SK-N-SH (cell line): ENCODE measurements at regions not wholly inside any gene's neighbourhood (a gene's known extent, or its start where the extent isn't known, plus 50 kb on each side); places are given as distances from the start of the nearest gene placed in this dataset.

Source experiments
- CTCF ChIA-PET: fragments of 300-600, 350-600 bp; formaldehyde crosslinking; extraction: SDS; loops from one replicate; lab custom pipeline; 2021; lab: Yijun Ruan, JAX
- POLR2A ChIA-PET: fragments of 350-600 bp; sonication (Branson Sonifier 250); formaldehyde crosslinking; extraction: SDS; loops from one replicate; lab custom pipeline; 2020; ENCODE audit warnings: antibody characterized with exemption, inconsistent platforms; lab: Yijun Ruan, JAX
- DNase-seq: peaks from one replicate; pipeline ENCODE4 v3.0.0; 2012
- H2AFZ ChIP-seq: fragments of 200-600 bp; sonication (generic); 2 replicates; pipeline ENCODE4 v1.8.1; 2016; ENCODE audit warnings: antibody characterized with exemption, mild to moderate bottlenecking, low read depth
- H3F3A ChIP-seq: fragments of 200-600 bp; sonication (generic); replicated peaks from 2 replicates; pipeline ENCODE3; 2016; ENCODE audit warnings: antibody characterized with exemption, mild to moderate bottlenecking; ENCODE audit not compliant: insufficient read depth
- H3K27ac ChIP-seq, 2 experiments: fragments of 200-500 bp in 1 of 2; fragments of 200-600 bp in 1 of 2; sonication (Bioruptor generic) in 1 of 2; sonication (generic), shearing (Covaris generic) in 1 of 2; 2 replicates each; pipeline versions ENCODE4 v1.5.1 to v1.6.1; 2014 to 2016; ENCODE audit warnings: low read depth in 2 of 2, inconsistent platforms in 1 of 2, low read length in 1 of 2, mild to moderate bottlenecking in 1 of 2, mixed read lengths in 1 of 2
- H3K27me3 ChIP-seq: fragments of 200-600 bp; sonication (generic), shearing (Covaris generic); 2 replicates; pipeline ENCODE4 v1.6.1; 2016; ENCODE audit warnings: mixed run types; ENCODE audit not compliant: insufficient read depth
- H3K36me3 ChIP-seq, 2 experiments: fragments of 200-500 bp in 1 of 2; fragments of 200-600 bp in 1 of 2; sonication (Bioruptor generic) in 1 of 2; sonication (generic) in 1 of 2; replicated peaks in 1 of 2; 2 replicates each; pipeline versions ENCODE3 to v1.5.1; 2014 to 2016; ENCODE audit warnings: low read length in 1 of 2, mild to moderate bottlenecking in 1 of 2; ENCODE audit not compliant: insufficient read depth in 2 of 2, control insufficient read depth in 1 of 2
- H3K4me1 ChIP-seq, 2 experiments: fragments of 200-500 bp in 1 of 2; fragments of 200-600 bp in 1 of 2; sonication (Bioruptor generic) in 1 of 2; sonication (generic), shearing (Covaris generic) in 1 of 2; 2 replicates each; pipeline versions ENCODE4 v1.5.1 to v1.6.1; 2014 to 2016; ENCODE audit warnings: low read depth in 1 of 2, low read length in 1 of 2, mixed run types in 1 of 2; ENCODE audit not compliant: insufficient read depth in 2 of 2, control insufficient read depth in 1 of 2
- H3K4me2 ChIP-seq: fragments of 200-600 bp; sonication (generic), shearing (Covaris generic); 2 replicates; pipeline ENCODE4 v1.6.1; 2017; ENCODE audit warnings: mixed run types
- H3K4me3 ChIP-seq, 2 experiments: fragments of 200-500 bp in 1 of 2; fragments of 200-600 bp in 1 of 2; sonication (Bioruptor generic) in 1 of 2; sonication (generic), shearing (Covaris generic) in 1 of 2; 2 replicates each; pipeline versions ENCODE4 v1.5.1 to v1.8.1; 2014 to 2016; ENCODE audit warnings: low read depth in 2 of 2, inconsistent platforms in 1 of 2, low read length in 1 of 2, mild to moderate bottlenecking in 1 of 2, mixed read lengths in 1 of 2, moderate library complexity in 1 of 2
- H3K79me2 ChIP-seq: fragments of 200-600 bp; sonication (generic); 2 replicates; pipeline ENCODE4 v1.8.1; 2017; ENCODE audit warnings: mild to moderate bottlenecking; ENCODE audit not compliant: insufficient read depth
- H3K9ac ChIP-seq: fragments of 200-600 bp; sonication (generic); 2 replicates; pipeline ENCODE4 v1.6.1; 2017; ENCODE audit warnings: mixed run types
- H3K9me2 ChIP-seq: fragments of 200-600 bp; sonication (generic); 2 replicates; pipeline ENCODE4 v1.6.1; 2017; ENCODE audit warnings: mixed run types
- H3K9me3 ChIP-seq: fragments of 200-600 bp; sonication (generic); 2 replicates; pipeline ENCODE4 v1.6.1; 2017; ENCODE audit warnings: mixed run types, mild to moderate bottlenecking, moderate library complexity
- H4K20me1 ChIP-seq: fragments of 200-600 bp; sonication (generic); 2 replicates; pipeline ENCODE4 v1.6.1; 2017; ENCODE audit warnings: mild to moderate bottlenecking, mixed run types; ENCODE audit not compliant: insufficient read depth
- FOSL2 ChIP-seq: IDR thresholded peaks from 2 replicates; pipeline ENCODE4 v1.4.0; 2012; ENCODE audit warnings: low read depth, mild to moderate bottlenecking, moderate library complexity, borderline replicate concordance
- FOXJ3 ChIP-seq: sonication (generic); formaldehyde crosslinking; IDR thresholded peaks from 2 replicates; pipeline ENCODE4 v1.5.1; 2020; ENCODE audit warnings: mild to moderate bottlenecking, missing genetic modification reagents
- GABPA ChIP-seq: IDR thresholded peaks from 2 replicates; pipeline ENCODE4 v1.4.0; 2012; ENCODE audit warnings: low read depth, mild to moderate bottlenecking
- MEF2A ChIP-seq: IDR thresholded peaks from 2 replicates; pipeline ENCODE4 v1.4.0; 2012; ENCODE audit warnings: low read depth, borderline replicate concordance
- MXI1 ChIP-seq: IDR thresholded peaks from 2 replicates; pipeline ENCODE4 v1.6.1; 2012; ENCODE audit warnings: mild to moderate bottlenecking, low read depth, low read length, improper control_type of control experiment
- RAD21 ChIP-seq: IDR thresholded peaks from 2 replicates; pipeline ENCODE4 v1.6.1; 2012; ENCODE audit warnings: mild to moderate bottlenecking, low read length
- RCOR1 ChIP-seq: fragments of 150-350 bp; IDR thresholded peaks from 2 replicates; pipeline ENCODE4 v1.6.1; 2017; ENCODE audit warnings: antibody characterized with exemption, low read length
- SMC3 ChIP-seq: IDR thresholded peaks from 2 replicates; pipeline ENCODE4 v1.6.1; 2012; ENCODE audit warnings: low read depth, low read length, improper control_type of control experiment
- TCF12 ChIP-seq: IDR thresholded peaks from 2 replicates; pipeline ENCODE4 v1.4.0; 2012
- YY1 ChIP-seq: IDR thresholded peaks from 2 replicates; pipeline ENCODE4 v1.4.0; 2012; ENCODE audit warnings: low read depth, mild to moderate bottlenecking
- WGBS: methylation state at CpG from one replicate; pipeline ENCODE4 v1.1.6; 2017; ENCODE audit warnings: low lambda C conversion rate; 5-methylcytosine and 5-hydroxymethylcytosine counted together
- TF ChIP-seq, protein P1 (sequence below): fragments of 150-350 bp; IDR thresholded peaks from 2 replicates; pipeline ENCODE4 v1.6.1; 2017; ENCODE audit warnings: antibody characterized with exemption, low read length, low read depth, borderline replicate concordance
- TF ChIP-seq, protein P2 (sequence below): fragments of 150-350 bp; IDR thresholded peaks from 2 replicates; pipeline ENCODE4 v1.6.1; 2016; ENCODE audit warnings: mild to moderate bottlenecking, low read depth, low read length
- TF ChIP-seq, protein P3 (sequence below): fragments of 200-600 bp; sonication (generic); IDR thresholded peaks from 2 replicates; pipeline ENCODE4 v1.6.1; 2017; ENCODE audit warnings: antibody characterized with exemption, mild to moderate bottlenecking, moderate library complexity
- TF ChIP-seq, protein P4 (sequence below): IDR thresholded peaks from 2 replicates; pipeline ENCODE4 v1.6.1; 2012; ENCODE audit warnings: mild to moderate bottlenecking, low read depth, low read length, moderate library complexity
- TF ChIP-seq, protein P5 (sequence below): IDR thresholded peaks from 2 replicates; pipeline ENCODE4 v1.4.0; 2012; ENCODE audit warnings: low read depth, borderline replicate concordance
- TF ChIP-seq, protein P6 (sequence below): IDR thresholded peaks from 2 replicates; pipeline ENCODE4 v1.4.0; 2012; ENCODE audit warnings: low read depth

DNA sequence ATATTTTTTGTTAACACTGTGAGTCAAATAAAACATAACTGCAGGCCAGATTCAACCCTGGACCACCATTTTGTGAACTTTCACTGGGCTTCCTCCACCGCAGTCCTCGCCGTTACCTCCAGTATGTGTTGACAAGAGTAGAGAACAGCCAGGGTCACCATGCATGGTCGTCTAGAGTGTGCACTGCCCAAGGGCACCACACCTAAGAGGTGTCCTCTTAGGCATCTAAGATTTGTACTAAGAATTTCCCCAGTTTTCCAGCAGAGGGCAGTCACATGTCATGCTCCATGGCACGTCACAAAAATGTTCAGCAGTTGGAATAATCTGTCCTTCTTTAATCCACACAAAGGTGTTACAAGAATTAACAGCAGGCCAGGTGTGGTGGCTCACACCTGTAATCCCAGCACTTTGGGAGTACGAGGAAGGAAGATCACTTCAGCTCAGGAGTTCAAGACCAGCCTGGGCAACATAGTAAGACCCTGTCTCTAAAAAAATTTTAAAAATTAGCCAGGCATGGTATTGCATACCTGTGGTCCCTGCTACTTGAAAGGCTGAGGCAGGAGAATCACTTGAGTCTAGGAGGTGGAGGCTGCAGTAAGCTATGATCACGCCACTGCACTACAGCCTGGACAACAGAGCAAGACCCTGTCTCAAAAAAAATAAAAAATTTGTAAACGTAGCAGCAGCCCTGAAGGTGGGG, 71.2 kb upstream of the FOXK1 start:
- Histone ChIP-seq H3K79me2 (no peaks in the 10 kb centered on the region), H4K20me1 (no peaks in the 10 kb centered on the region), H3K9me3 (no peaks in the 10 kb centered on the region), H3K27ac (no peak overlapping the region), H3K27me3 (no peaks in the 10 kb centered on the region), H3K9me2 (no peaks in the 10 kb centered on the region), H3K36me3 (no peaks in the 10 kb centered on the region), H2AFZ (no peak overlapping the region), H3K9ac (no peak overlapping the region), H3F3A (no peaks in the 10 kb centered on the region), H3K4me3 (no peak overlapping the region), H3K4me2 (no peak overlapping the region), H3K4me1 (no peaks in the 10 kb centered on the region)
- WGBS, result 29% methylated on average over 8 of the region's 8 CpGs
- peak; percentile 77 for DNase-seq
- POLR2A ChIA-PET, result no interaction called here
- TF ChIP-seq, protein P1, sequence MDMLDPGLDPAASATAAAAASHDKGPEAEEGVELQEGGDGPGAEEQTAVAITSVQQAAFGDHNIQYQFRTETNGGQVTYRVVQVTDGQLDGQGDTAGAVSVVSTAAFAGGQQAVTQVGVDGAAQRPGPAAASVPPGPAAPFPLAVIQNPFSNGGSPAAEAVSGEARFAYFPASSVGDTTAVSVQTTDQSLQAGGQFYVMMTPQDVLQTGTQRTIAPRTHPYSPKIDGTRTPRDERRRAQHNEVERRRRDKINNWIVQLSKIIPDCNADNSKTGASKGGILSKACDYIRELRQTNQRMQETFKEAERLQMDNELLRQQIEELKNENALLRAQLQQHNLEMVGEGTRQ, result no peak
- TF ChIP-seq, protein P2, sequence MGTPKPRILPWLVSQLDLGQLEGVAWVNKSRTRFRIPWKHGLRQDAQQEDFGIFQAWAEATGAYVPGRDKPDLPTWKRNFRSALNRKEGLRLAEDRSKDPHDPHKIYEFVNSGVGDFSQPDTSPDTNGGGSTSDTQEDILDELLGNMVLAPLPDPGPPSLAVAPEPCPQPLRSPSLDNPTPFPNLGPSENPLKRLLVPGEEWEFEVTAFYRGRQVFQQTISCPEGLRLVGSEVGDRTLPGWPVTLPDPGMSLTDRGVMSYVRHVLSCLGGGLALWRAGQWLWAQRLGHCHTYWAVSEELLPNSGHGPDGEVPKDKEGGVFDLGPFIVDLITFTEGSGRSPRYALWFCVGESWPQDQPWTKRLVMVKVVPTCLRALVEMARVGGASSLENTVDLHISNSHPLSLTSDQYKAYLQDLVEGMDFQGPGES, result no peak
- TF ChIP-seq SMC3 (peak; percentile 86), FOSL2 (no peak), MXI1 (no peak), GABPA (no peak), RCOR1 (no peak), TCF12 (no peak), RAD21 (peak; percentile 95), FOXJ3 (CRISPR knock-in tag) (no peak), YY1 (no peak), MEF2A (no peak)
- TF ChIP-seq, protein P3, sequence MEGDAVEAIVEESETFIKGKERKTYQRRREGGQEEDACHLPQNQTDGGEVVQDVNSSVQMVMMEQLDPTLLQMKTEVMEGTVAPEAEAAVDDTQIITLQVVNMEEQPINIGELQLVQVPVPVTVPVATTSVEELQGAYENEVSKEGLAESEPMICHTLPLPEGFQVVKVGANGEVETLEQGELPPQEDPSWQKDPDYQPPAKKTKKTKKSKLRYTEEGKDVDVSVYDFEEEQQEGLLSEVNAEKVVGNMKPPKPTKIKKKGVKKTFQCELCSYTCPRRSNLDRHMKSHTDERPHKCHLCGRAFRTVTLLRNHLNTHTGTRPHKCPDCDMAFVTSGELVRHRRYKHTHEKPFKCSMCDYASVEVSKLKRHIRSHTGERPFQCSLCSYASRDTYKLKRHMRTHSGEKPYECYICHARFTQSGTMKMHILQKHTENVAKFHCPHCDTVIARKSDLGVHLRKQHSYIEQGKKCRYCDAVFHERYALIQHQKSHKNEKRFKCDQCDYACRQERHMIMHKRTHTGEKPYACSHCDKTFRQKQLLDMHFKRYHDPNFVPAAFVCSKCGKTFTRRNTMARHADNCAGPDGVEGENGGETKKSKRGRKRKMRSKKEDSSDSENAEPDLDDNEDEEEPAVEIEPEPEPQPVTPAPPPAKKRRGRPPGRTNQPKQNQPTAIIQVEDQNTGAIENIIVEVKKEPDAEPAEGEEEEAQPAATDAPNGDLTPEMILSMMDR, result peak; percentile 93
- TF ChIP-seq, protein P4, sequence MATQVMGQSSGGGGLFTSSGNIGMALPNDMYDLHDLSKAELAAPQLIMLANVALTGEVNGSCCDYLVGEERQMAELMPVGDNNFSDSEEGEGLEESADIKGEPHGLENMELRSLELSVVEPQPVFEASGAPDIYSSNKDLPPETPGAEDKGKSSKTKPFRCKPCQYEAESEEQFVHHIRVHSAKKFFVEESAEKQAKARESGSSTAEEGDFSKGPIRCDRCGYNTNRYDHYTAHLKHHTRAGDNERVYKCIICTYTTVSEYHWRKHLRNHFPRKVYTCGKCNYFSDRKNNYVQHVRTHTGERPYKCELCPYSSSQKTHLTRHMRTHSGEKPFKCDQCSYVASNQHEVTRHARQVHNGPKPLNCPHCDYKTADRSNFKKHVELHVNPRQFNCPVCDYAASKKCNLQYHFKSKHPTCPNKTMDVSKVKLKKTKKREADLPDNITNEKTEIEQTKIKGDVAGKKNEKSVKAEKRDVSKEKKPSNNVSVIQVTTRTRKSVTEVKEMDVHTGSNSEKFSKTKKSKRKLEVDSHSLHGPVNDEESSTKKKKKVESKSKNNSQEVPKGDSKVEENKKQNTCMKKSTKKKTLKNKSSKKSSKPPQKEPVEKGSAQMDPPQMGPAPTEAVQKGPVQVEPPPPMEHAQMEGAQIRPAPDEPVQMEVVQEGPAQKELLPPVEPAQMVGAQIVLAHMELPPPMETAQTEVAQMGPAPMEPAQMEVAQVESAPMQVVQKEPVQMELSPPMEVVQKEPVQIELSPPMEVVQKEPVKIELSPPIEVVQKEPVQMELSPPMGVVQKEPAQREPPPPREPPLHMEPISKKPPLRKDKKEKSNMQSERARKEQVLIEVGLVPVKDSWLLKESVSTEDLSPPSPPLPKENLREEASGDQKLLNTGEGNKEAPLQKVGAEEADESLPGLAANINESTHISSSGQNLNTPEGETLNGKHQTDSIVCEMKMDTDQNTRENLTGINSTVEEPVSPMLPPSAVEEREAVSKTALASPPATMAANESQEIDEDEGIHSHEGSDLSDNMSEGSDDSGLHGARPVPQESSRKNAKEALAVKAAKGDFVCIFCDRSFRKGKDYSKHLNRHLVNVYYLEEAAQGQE, result no peak
- TF ChIP-seq, protein P5, sequence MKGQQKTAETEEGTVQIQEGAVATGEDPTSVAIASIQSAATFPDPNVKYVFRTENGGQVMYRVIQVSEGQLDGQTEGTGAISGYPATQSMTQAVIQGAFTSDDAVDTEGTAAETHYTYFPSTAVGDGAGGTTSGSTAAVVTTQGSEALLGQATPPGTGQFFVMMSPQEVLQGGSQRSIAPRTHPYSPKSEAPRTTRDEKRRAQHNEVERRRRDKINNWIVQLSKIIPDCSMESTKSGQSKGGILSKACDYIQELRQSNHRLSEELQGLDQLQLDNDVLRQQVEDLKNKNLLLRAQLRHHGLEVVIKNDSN, result no peak
- TF ChIP-seq, protein P6, sequence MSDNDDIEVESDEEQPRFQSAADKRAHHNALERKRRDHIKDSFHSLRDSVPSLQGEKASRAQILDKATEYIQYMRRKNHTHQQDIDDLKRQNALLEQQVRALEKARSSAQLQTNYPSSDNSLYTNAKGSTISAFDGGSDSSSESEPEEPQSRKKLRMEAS, result no peak
- CTCF ChIA-PET, result interaction anchor here (0.7 to 8.0 kb wide), 11 partner anchors 9 to 219 kb away, joined by 3 to 44 read pairs (median 3); no protein-coding TSS in a partner anchor
